GM18868 (cell line): ENCODE measurements at regions not wholly inside any gene's neighbourhood (a gene's known extent, or its start where the extent isn't known, plus 50 kb on each side); places are given as distances from the start of the nearest gene placed in this dataset.

ENCODE experiments used
- ATAC-seq: cut with Tn5 transposase; IDR thresholded peaks from one replicate; pipeline ENCODE4 v1.9.1; 2021; ENCODE audit warnings: mild to moderate bottlenecking, moderate library complexity; ENCODE audit not compliant: unreplicated experiment

- ATAC-seq = no peak
Measured at GRCh38 chr2:16167870-16168426, 227.6 kb downstream of the MYCN start.

GRCh38 chr2:16167451-16167861 lies 227.1 kb downstream of the MYCN start:
- ATAC-seq = no peak

GRCh38 chr2:16166327-16166981 lies 226.1 kb downstream of the MYCN start:
- no peak for ATAC-seq

- ATAC-seq = no peak
Measured at GRCh38 chr2:16165518-16166326, 225.4 kb downstream of the MYCN start.

- ATAC-seq = no peak
Measured at GRCh38 chr2:16162491-16163040, 222.2 kb downstream of the MYCN start.

- no peak for ATAC-seq
Measured at GRCh38 chr2:16161768-16162490, 221.6 kb downstream of the MYCN start.

GRCh38 chr2:16161085-16161565 lies 220.8 kb downstream of the MYCN start:
- no peak for ATAC-seq

GRCh38 chr2:16160281-16161084 lies 220.1 kb downstream of the MYCN start:
- no peak for ATAC-seq

- no peak for ATAC-seq
Measured at GRCh38 chr2:16156411-16156810, 216.1 kb downstream of the MYCN start.

GRCh38 chr2:16155766-16156165 lies 215.4 kb downstream of the MYCN start:
- no peak for ATAC-seq

GRCh38 chr2:16155366-16155765 lies 215.0 kb downstream of the MYCN start:
- ATAC-seq = no peak

- ATAC-seq = no peak
Measured at GRCh38 chr2:16154501-16155280, 214.3 kb downstream of the MYCN start.

- ATAC-seq = no peak
Measured at GRCh38 chr2:16154061-16154460, 213.7 kb downstream of the MYCN start.

GRCh38 chr2:16153754-16154035 lies 213.3 kb downstream of the MYCN start:
- no peak for ATAC-seq

- no peak for ATAC-seq
Measured at GRCh38 chr2:16152928-16153753, 212.8 kb downstream of the MYCN start.

- ATAC-seq = no peak
Measured at GRCh38 chr2:16152071-16152927, 211.9 kb downstream of the MYCN start.

GRCh38 chr2:16151651-16152050 lies 211.3 kb downstream of the MYCN start:
- ATAC-seq = no peak

- no peak for ATAC-seq
Measured at GRCh38 chr2:16151281-16151570, 210.9 kb downstream of the MYCN start.
